HG02678 (cell line): ENCODE measurements at regions not wholly inside any gene's neighbourhood (a gene's known extent, or its start where the extent isn't known, plus 50 kb on each side); places are given as distances from the start of the nearest gene placed in this dataset.
"Not testable (repeated sequence)": the region's sequence is repeated elsewhere in the genome, so short reads cannot be mapped to it uniquely, and the experiment has no call there.

Source experiments
- ATAC-seq: cut with Tn5 transposase; IDR thresholded peaks from one replicate; pipeline ENCODE4 v1.9.1; 2021; ENCODE audit warnings: mild to moderate bottlenecking, moderate library complexity; ENCODE audit not compliant: unreplicated experiment

DNA sequence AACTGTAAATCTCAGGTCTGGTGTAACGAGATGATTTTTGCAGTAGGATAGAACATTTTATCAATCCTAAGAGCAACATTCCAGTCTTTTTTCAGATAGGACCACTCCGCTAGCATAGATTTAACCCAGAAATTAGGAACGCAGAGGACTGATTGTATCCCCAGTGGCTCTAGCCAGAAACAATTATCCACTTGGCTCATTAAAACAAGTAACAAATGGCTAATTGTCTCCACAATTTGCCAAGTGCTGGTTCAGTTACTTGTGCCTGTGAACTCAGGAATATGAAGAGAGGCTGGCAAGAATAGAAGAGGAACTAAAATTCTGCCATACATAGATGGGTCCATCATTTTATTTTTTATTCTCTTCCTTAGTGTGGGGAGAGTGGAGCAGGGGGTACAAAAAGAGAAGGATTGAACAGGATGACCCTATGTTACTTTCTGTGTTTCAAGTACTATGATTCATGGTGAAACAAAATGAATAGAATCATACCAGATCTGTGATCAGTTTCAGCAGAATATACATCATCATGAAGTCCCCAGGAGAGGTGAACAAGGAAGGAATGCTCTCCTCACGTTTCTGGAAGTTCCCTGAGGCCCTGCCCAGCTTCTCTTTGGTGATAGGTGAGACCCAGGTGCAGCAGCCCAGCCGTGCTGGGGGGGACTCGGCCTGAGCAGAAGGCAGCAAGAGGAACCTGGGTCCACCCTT is 121.6 kb downstream of the ARL4C start:
- no peak for ATAC-seq

DNA sequence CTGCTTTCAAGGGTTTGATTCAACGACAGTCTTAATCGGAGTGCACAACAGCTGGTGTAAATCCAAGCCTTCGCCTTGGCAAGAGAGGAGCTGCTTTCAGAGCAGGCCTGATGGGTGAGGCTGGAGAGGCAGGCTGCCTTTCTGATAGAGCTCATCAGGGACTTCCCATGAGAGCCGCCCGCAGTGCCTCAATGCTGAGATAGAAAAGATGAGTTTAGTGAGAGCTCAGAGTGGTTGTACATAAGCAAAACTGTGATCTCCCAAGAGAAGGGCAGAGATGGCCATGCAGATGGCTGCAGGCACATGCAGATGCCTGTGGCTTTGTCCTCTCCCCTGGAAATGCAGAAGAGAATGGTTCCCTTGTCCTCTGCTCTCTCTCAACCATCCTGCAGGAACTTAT is 122.1 kb downstream of the ARL4C start:
- ATAC-seq = no peak

- no peak for ATAC-seq
Observed at GRCh38 chr2:234374150-234374508, 122.8 kb downstream of the ARL4C start.

- no peak for ATAC-seq
Observed at GRCh38 chr2:234373481-234374149, 123.3 kb downstream of the ARL4C start.

GRCh38 chr2:234373060-234373459 is 123.8 kb downstream of the ARL4C start:
- no peak for ATAC-seq

DNA sequence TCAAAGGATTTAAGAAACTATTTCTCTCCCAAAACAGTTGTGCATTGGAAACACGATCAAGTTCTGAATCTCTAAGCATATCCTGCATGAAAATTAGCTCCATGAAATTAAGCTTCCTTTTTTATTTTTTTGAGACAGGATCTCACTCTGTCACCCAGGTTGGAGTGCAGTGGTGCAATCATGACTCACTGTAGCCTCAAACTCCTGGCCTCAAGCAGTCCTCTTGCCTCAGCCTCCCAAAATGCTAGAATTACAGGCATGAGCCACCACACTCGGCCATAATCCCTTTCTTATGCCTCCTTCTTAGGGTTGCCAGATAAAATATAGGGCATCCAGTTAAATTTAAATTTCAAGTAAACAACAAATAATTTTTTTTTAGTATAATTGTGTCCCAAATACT is 124.4 kb downstream of the ARL4C start:
- no peak for ATAC-seq

DNA sequence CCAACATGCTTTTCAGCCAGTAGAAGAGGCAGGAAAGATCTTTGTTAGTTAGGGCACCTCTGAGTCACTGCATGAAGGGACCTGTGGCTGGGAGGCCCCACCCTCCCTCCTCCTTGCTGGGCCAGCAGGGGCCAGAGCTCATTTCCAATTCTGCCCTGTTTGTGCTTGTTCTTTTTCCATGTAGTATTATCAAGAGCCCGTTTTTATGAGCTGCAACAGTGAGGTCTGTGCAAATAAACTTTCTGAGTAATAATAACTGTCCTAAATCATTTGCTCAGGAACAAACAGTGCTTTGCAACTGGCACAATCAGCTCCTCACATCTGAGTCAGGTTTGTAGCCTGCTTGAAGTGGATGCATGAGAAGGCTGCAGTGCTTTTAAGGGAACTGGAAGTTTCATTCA is 128.0 kb downstream of the ARL4C start:
- no peak for ATAC-seq

DNA sequence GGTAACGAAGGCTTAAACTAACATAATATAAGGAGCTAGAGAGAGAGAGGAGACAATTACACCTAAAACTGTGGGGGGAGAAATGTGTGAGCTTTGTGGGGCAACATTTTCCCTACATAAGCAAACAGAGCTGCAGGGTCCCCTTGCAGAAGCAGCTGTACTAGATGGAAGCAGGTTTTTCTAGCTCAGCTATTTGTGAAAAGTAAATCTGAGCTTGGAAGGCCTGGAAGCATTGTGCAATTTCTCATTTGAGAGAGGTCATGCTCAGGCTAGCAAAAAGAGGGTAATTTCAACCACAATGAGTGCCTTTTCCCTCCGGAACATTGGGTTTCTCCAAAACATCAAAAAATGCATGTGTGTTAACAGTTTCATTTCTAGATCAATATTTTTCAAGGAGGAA is 130.0 kb downstream of the ARL4C start:
- ATAC-seq = no peak

DNA sequence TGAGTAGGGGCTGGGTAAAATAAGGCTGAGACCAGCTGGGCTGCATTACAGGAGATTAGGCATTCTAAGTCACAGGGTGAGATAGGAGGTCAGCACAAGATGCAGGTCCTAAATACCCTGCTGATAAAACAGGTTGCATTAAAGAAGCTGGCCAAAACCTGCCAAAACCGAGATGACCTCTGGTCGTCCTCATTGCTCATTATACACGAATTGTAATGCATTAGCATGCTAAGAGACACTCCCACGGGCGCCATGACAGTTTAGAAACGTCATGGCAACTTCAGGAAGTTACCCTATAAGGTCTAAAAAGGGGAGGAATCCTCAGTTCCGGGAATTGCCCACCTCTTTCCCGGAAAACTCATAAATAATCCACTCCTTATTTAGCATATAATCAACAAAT is 132.2 kb downstream of the ARL4C start:
- ATAC-seq = no peak

DNA sequence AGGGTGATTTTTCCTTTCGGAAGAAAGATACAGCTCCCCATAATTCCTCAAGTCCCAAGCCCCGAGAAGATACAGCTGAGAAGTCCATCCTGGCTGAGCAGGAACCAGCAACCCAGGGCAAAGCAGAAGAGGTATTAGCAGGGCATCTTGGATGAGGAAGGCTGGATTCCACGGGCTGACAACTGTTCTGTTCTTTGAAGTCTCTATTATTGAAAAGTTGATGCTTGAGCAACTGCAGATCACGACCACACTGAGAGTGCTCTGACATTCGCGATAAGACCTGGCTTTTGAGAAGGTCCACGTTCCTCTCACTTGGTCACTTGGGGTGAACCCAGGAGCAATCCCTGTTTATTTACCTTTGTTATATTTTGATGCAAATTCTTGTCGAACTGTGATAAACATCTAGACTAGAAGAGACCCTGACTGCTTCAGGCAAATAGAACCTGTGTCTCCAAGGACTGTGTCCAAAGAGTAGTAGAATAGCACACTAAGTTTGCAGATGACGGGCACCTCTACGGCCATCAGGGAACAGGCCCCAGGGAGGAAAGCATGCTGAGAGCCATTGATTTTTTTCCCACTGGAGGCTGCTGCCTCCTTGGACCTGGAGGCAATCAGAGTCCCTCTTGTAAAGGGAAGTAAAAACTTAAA is 133.1 kb downstream of the ARL4C start:
- no peak for ATAC-seq

DNA sequence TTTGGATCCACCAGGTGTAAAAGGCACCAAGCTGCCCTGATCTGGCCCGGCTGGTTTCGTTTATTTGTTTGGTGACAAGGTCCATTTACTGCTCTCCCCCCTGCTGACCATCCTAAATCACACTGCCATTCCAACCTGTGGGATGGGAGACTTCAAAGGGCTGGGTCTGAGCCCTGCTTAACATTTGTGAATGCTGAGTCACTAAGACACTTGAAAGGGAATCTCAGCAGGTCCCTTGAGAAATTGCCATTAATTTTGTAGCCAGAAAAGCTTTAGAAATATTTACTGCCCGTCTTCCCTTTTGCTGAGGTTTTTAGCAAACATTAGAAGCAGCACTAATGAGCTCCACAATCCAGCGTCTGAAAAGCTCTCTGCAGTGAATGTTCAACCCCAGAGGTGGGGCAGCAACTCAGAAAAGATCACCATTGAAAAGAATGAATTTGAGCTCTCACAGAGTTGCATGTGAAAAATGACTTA is 133.8 kb downstream of the ARL4C start:
- no peak for ATAC-seq

DNA sequence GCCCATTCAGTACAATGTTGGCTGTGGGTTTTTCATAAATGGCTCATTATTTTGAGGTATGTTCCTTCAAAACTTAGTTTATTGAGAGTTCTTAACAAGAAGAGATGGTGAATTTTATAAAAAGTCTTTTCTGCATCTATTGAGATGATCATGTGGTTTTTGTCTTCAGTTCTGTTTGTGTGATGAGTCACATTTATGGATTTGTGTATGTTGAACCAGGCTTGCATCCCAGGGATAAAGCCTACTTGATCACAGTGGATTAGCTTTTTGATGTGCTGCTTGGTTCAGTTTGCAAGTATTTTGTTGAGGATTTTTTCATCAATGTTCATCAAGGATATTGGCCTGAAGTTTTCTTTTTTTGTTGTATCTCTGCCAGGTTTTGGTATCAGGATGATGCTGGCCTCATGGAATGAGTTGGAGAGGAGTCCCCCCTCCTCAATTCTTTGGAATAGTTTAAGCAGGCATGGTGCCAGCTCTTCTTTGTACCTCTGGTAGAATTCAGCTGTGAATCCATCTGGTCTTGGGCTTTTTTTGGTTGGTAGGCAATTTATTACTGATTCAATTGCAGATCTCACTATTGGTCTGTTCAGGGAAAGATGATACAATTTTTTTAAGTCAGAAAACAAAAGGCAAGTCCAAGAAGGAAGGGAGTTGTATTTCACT is 136.4 kb downstream of the ARL4C start:
- not testable (repeated sequence) for ATAC-seq

DNA sequence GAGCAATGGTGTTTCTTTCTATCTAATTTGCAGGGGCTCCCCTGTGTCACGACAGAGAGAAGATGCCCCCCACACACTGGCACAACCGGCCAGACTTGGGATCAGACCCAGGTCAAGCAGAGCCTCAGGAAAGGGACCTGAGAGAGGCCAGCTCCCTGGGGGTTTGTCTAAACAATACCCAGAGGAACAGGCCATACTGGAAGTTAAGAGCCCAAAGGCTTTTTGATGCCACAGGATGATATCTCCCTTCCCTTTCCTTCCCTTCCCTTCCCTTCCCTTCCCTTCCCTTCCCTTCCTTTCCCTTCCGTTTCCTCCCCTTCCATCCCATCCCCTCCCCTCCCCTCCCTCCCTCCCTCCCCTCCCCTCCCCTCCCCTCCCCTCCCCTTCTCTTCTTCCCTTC is 139.2 kb downstream of the ARL4C start:
- no peak for ATAC-seq

DNA sequence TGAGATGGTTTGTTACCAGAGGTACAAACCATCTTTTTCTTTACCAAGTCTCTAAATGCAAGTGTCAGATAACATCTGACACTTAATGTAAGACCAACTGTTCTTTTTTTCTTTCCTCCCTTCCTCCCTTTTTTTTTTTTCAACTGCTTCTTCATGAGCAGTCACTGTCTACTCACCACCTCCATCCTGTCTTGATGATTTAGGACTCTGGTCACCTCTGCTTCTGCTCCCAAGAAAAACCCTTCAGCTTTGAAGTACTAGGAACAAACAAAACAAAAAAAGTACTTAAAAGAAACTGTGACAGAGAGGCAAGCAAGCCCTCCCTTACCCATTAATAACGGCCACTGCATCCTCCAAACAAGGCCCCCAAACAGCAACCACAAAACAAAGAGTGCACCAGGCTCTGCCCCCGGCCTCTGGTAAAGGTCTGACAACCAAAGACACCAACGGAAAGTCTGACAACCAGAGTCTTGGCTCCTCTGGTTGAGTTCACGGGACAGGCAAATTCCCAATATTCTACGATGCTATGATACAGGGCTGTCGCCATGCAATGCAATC is 141.0 kb downstream of the ARL4C start:
- ATAC-seq = no peak

GRCh38 chr2:234355021-234355720 is 141.7 kb downstream of the ARL4C start:
- no peak for ATAC-seq

DNA sequence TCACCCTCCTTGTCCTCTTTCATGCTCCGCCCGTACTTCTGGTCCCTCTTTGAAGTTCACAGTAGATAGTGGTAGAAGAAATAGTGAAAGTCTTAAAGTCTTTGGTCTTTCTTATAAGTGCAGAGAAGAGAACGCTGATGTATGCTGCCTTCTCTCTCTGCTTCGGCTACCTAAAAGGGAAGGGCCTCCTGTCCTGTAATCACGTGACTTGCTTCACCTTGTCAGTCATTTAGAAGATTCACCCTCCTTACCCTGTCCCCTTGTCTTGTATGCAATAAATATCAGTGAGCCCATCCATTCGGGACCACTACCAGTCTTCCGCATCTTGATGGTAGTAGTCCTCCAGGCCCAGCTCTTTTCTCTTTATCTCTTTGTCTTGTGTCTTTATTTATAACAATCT is 144.6 kb downstream of the ARL4C start:
- no peak for ATAC-seq

GRCh38 chr2:234351866-234352265 is 145.0 kb downstream of the ARL4C start:
- not testable (repeated sequence) for ATAC-seq

DNA sequence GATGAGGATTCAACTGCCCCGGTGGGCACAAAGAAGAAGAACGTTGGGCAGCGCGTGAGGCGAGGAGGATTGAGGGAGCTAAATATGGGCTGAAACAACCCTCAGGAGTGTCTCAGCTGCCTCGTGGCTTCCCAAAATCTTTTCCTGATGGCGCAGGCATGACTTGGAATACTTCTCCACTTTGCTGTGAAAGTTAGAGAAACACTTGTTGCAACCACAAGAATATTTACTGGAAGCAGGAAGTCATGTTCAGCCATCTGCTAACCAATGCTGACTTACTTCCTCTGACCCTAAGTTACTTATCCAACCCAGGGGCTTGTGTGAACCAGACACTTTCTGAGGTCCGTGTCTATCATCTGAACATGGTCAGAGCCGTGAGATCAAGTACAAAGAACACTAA is 148.8 kb downstream of the ARL4C start:
- no peak for ATAC-seq

- ATAC-seq = no peak
Observed at GRCh38 chr2:234345921-234346320, 151.0 kb downstream of the ARL4C start.

GRCh38 chr2:234344012-234344411 is 152.9 kb downstream of the ARL4C start:
- no peak for ATAC-seq

- no peak for ATAC-seq
Observed at GRCh38 chr2:234343372-234343771, 153.5 kb downstream of the ARL4C start.
